GM12878 (cell line): ENCODE measurements at regions not wholly inside any gene's neighbourhood (a gene's known extent, or its start where the extent isn't known, plus 50 kb on each side); places are given as distances from the start of the nearest gene placed in this dataset.

Source experiments
- ATAC-seq: fragments of 200-7000 bp; cut with Tn5 transposase; 3 replicates; pipeline ENCODE4 v1.9.1; 2020; ENCODE audit warnings: mild to moderate bottlenecking, moderate library complexity
- BruUV-seq: library from RNA; stranded (reverse); fragments of 400-500 nt; replicated peaks from 2 replicates; lab custom pipeline; 2021; lab: Mats Ljungman, UMichigan
- CTCF ChIA-PET: fragments of 300-600 bp; sonication (Branson Sonifier 250); formaldehyde crosslinking; extraction: SDS; loops from one replicate; lab custom pipeline; 2021; ENCODE audit warnings: inconsistent platforms; lab: Yijun Ruan, JAX
- POLR2A ChIA-PET: fragments of 350-600 bp; formaldehyde crosslinking; extraction: SDS; loops from one replicate; lab custom pipeline; 2021; ENCODE audit warnings: inconsistent platforms; lab: Charles Lee
- RAD21 ChIA-PET: fragments of 300-600 bp; sonication (Branson Sonifier 250); formaldehyde crosslinking; loops from one replicate; lab custom pipeline; 2023; ENCODE audit warnings: antibody characterized with exemption; ENCODE audit not compliant: unreplicated experiment; lab: Charles Lee
- SMC1A ChIA-PET: fragments of 300-600 bp; sonication (Branson Sonifier 250); formaldehyde crosslinking; loops from one replicate; lab custom pipeline; 2023; ENCODE audit not compliant: unreplicated experiment, uncharacterized antibody; lab: Charles Lee
- DNase-seq: peaks from one replicate; pipeline ENCODE4 v3.0.0-alpha.2; 2011; ENCODE audit warnings: low read depth, low spot score
- FAIRE-seq: peaks from 3 replicates; lab custom pipeline; 2011; peaks lifted over from hg19 to GRCh38; lab: Jason Lieb, UNC
- H2AFZ ChIP-seq: 2 replicates; pipeline ENCODE4 v1.6.0; 2011; ENCODE audit warnings: low read depth, low read length, control low read depth; ENCODE audit not compliant: control insufficient read depth
- H3K27ac ChIP-seq: 2 replicates; pipeline ENCODE4 v1.5.1; 2011; ENCODE audit warnings: control low read depth; ENCODE audit not compliant: control insufficient read depth, insufficient read depth
- H3K27me3 ChIP-seq, 2 experiments: replicated peaks in 1 of 2; 2 replicates each; pipeline versions ENCODE4 v1.6.0 to v1.6.1; 2011; ENCODE audit warnings: low read length in 1 of 2; ENCODE audit not compliant: control insufficient read depth in 2 of 2, insufficient read depth in 2 of 2
- H3K36me3 ChIP-seq, 2 experiments: 2 replicates each; pipeline ENCODE4 v1.5.1; 2011; ENCODE audit warnings: low read length in 1 of 2; ENCODE audit not compliant: control insufficient read depth in 2 of 2, insufficient read depth in 2 of 2
- H3K4me1 ChIP-seq: 2 replicates; pipeline ENCODE4 v1.6.1; 2011; ENCODE audit warnings: mild to moderate bottlenecking, low read length, moderate library complexity, mixed read lengths; ENCODE audit not compliant: control insufficient read depth, insufficient read depth
- H3K4me2 ChIP-seq: 2 replicates; pipeline ENCODE4 v1.6.0; 2011; ENCODE audit warnings: control low read depth; ENCODE audit not compliant: control insufficient read depth, insufficient read depth
- H3K4me3 ChIP-seq: fragments of 200-600 bp; sonication (generic); 2 replicates; pipeline ENCODE4 v1.5.1; 2016
- H3K79me2 ChIP-seq: 2 replicates; pipeline ENCODE4 v1.6.0; 2011; ENCODE audit warnings: low read length; ENCODE audit not compliant: control insufficient read depth, insufficient read depth
- H3K9ac ChIP-seq: 2 replicates; pipeline ENCODE4 v1.8.0; 2011; ENCODE audit warnings: low read length, control low read depth, mixed read lengths; ENCODE audit not compliant: control insufficient read depth, insufficient read depth
- H3K9me3 ChIP-seq: replicated peaks from 3 replicates; pipeline ENCODE4 v1.5.1; 2011; ENCODE audit warnings: mild to moderate bottlenecking, low read length; ENCODE audit not compliant: control insufficient read depth, insufficient read depth
- H4K20me1 ChIP-seq: 2 replicates; pipeline ENCODE4 v1.6.0; 2011; ENCODE audit not compliant: control insufficient read depth, insufficient read depth
- CEBPZ ChIP-seq: fragments of 150-350 bp; IDR thresholded peaks from 2 replicates; pipeline ENCODE4 v1.6.1; 2016; ENCODE audit warnings: low read depth, low read length
- CREM ChIP-seq: IDR thresholded peaks from 2 replicates; pipeline ENCODE4 v1.6.1; 2014; ENCODE audit warnings: antibody characterized with exemption, low read depth
- E2F4 ChIP-seq: IDR thresholded peaks from 2 replicates; pipeline ENCODE4 v1.6.1; 2012; ENCODE audit warnings: low read depth, low read length, improper control_type of control experiment
- E4F1 ChIP-seq: fragments of 450-650 bp; IDR thresholded peaks from 2 replicates; pipeline ENCODE4 v1.6.1; 2018; ENCODE audit warnings: borderline replicate concordance, mild to moderate bottlenecking; ENCODE audit not compliant: partially characterized antibody
- FOXM1 ChIP-seq: IDR thresholded peaks from 2 replicates; pipeline ENCODE4 v1.6.1; 2012; ENCODE audit warnings: low read depth, mild to moderate bottlenecking, inconsistent platforms, low read length, moderate library complexity
- HDAC6 ChIP-seq: fragments of 200-600 bp; sonication (generic); IDR thresholded peaks from one replicate; pipeline ENCODE4 v1.8.0; 2017; ENCODE audit warnings: antibody characterized with exemption; ENCODE audit not compliant: unreplicated experiment
- HDGF ChIP-seq: fragments of 450-650 bp; IDR thresholded peaks from 2 replicates; pipeline ENCODE4 v1.6.1; 2016; ENCODE audit warnings: antibody characterized with exemption
- MYB ChIP-seq: fragments of 150-350 bp; IDR thresholded peaks from 2 replicates; pipeline ENCODE4 v1.6.1; 2014; ENCODE audit warnings: mild to moderate bottlenecking, low read depth, low read length, borderline replicate concordance
- NRF1 ChIP-seq: conservative IDR thresholded peaks from 2 replicates; pipeline ENCODE4 v1.6.1; 2011; ENCODE audit warnings: mild to moderate bottlenecking, low read depth, low read length, improper control_type of control experiment
- RCOR1 ChIP-seq: conservative IDR thresholded peaks from 2 replicates; pipeline ENCODE4 v1.6.1; 2012; ENCODE audit warnings: low read depth, low read length, improper control_type of control experiment
- TCF12 ChIP-seq: IDR thresholded peaks from 2 replicates; pipeline ENCODE4 v1.6.1; 2011; ENCODE audit warnings: low read depth, mild to moderate bottlenecking, low read length
- ZNF687 ChIP-seq: fragments of 450-650 bp; IDR thresholded peaks from 2 replicates; pipeline ENCODE4 v1.6.1; 2017; ENCODE audit warnings: mild to moderate bottlenecking, moderate library complexity
- WGBS: methylation state at CpG from one replicate; pipeline ENCODE4 v1.1.6; 2016; ENCODE audit warnings: low lambda C conversion rate; ENCODE audit not compliant: insufficient replicate concordance, insufficient coverage; ENCODE audit errors: missing lambda C conversion rate; 5-methylcytosine and 5-hydroxymethylcytosine counted together
- in situ Hi-C: fragments of 300-500 bp; cut with MboI; formaldehyde crosslinking; loops from 9 replicates; pipeline ENCODE4 v1.14.3; 2018; ENCODE audit warnings: mixed read lengths
- intact Hi-C: fragments of 100-400 bp; cut with micrococcal nuclease; formaldehyde crosslinking; loops from one replicate; pipeline ENCODE4 v1.14.2; 2022; ENCODE audit not compliant: unreplicated experiment

- TF ChIP-seq HDGF, result no peak
Observed at GRCh38 chr1:38330799-38331198, 284.2 kb upstream of the POU3F1 start (continued).

GRCh38 chr1:38329644-38330043, 283.1 kb upstream of the POU3F1 start:
- ChIA-PET RAD21 (no interaction called here), CTCF (no interaction called here), POLR2A (no interaction called here), SMC1A (interaction anchor here (0.6 kb wide), 1 partner anchor 46 kb away, joined by 3 read pairs; no protein-coding TSS in a partner anchor)
- DNase-seq (no peak), FAIRE-seq (no peak), ATAC-seq (no peak)
- Histone ChIP-seq H3K9me3 (no peaks in the 10 kb centered on the region), H3K79me2 (no peaks in the 10 kb centered on the region), H3K4me1 (no peaks in the 10 kb centered on the region), H3K36me3 (no peaks in the 10 kb centered on the region), H3K27me3 (no peaks in the 10 kb centered on the region; a peak in 4 of 4 replicates), H3K4me3 (no peak overlapping the region), H2AFZ (no peak overlapping the region), H3K4me2 (no peak overlapping the region), H3K9ac (no peak overlapping the region), H4K20me1 (no peaks in the 10 kb centered on the region), H3K27ac (no peak overlapping the region)
- no TSS peak for BruUV-seq
- in situ Hi-C loops, result no loop called here
- 0% methylated on average over 2 of the region's 2 CpGs for WGBS
- TF ChIP-seq ZNF687, result no peak
- no peak for TF ChIP-seq E4F1
- no peak for TF ChIP-seq E2F4
- TF ChIP-seq RCOR1, result no peak
- TF ChIP-seq CREM, result no peak
- TF ChIP-seq HDAC6, result no peak
- no peak for TF ChIP-seq FOXM1
- no peak for TF ChIP-seq CEBPZ
- no peak for TF ChIP-seq MYB
- no peak for TF ChIP-seq TCF12
- no peak for TF ChIP-seq NRF1
- TF ChIP-seq, all 136 proteins: peak for 0
- intact Hi-C loops, result no loop called here
